GM19025 (cell line): ENCODE measurements at regions not wholly inside any gene's neighbourhood (a gene's known extent, or its start where the extent isn't known, plus 50 kb on each side); places are given as distances from the start of the nearest gene placed in this dataset.
"Not testable (repeated sequence)": the region's sequence is repeated elsewhere in the genome, so short reads cannot be mapped to it uniquely, and the experiment has no call there.

Experiments
- ATAC-seq: cut with Tn5 transposase; IDR thresholded peaks from one replicate; pipeline ENCODE4 v1.9.1; 2021; ENCODE audit warnings: mild to moderate bottlenecking, low read depth, moderate library complexity; ENCODE audit not compliant: unreplicated experiment

- no peak for ATAC-seq
These were observed 82.8 kb upstream of the PARP8 start for GRCh38 chr5:50583621-50584020.

GRCh38 chr5:50588471-50588870, 78.0 kb upstream of the PARP8 start:
- ATAC-seq = not testable (repeated sequence)

DNA sequence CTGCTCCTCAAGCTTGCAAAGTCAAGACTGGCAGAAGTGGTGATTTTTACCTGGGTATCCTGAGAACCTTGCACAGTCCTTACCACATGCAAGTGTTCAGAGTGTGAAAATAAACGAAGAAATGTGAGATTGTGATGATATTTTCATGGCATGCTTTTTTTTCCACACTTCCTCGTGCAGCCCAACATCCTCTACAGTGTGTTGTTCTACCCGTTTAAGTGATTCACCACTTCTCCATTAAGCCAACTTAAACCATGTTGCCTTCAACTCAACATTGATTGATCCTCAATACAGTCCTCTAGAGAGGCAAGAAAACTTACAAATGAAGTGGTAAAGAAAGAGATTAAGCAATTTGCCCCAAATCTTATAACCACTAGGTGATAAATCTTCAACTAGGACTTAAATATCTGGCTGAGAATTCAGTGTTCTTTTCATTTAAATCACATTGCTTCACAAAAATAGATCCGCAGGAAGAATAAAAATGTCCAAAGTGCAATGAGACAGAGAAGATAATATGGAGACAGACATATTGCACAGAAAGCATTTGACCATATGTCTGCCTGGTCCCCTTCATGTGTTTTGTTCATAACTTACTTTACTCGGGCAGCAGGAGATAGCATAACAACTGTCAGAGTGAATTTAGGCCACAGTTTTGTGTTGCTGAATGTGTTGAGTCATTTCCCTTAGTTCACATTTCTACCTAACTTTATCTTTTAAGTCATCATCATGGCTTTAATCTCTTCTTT, 75.8 kb upstream of the PARP8 start:
- ATAC-seq = not testable (repeated sequence)

DNA sequence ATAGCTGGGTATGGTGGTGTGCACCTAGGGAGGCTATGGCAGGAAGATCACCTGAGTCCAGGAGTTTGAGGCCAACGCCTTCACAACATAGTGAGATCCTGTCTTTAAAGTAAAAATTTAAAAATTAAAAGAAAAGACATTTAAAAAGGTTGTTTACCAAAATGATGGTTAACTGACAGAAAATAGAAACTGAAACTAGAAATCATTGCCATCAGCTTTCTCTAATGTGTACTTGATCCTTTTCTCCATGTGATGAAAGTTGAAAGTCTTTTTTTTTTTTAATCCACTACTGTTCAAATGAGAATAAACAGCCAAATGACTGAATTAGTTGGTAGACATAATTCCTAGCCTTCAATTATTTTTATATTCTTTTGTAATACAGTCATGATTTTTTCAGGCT, 75.1 kb upstream of the PARP8 start:
- ATAC-seq = not testable (repeated sequence)

DNA sequence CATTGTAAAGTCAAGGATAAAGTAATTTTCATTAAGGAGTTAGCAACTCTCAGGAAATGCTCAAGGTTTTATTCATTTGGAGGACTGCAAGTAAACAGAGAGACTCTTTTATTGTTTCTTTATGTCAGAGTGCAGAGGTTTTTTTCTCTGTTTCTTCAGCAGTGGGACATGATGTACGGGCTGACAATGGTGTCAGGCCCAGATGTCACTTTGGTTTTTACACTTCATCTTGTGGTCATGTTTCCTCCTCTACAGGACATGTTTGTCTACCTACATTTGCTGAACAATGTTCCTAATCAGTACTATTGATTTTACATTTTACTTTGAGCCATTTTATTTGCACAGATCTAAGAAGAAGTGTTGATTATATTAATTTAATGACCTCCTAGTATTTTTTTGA, 72.8 kb upstream of the PARP8 start:
- no peak for ATAC-seq

DNA sequence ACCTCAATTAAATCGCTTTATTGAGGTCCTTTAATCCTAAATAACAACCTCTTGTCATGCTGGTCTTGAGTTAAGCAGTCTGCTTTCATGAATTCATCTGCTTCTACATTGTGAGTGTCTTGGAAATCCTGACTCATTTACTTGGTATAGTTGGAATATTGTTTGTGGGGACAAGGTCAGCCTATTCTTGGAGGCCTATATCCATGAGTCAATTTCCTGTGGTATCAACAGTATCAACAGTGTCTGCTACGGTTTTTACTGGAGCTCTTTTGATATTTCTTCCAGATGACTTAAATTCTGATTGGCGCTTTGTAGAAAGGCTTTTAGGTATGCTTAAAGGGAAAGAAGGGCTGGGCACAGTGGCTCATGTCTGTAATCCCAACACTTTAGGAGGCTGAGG, 71.2 kb upstream of the PARP8 start:
- ATAC-seq = no peak

- ATAC-seq = not testable (repeated sequence)
These were observed 64.9 kb upstream of the PARP8 start for GRCh38 chr5:50601576-50601975.

- ATAC-seq = no peak
These were observed 60.3 kb upstream of the PARP8 start for GRCh38 chr5:50606179-50606578.

- not testable (repeated sequence) for ATAC-seq
These were observed 59.0 kb upstream of the PARP8 start for GRCh38 chr5:50607456-50607855.

- ATAC-seq = not testable (repeated sequence)
These were observed 58.3 kb upstream of the PARP8 start for GRCh38 chr5:50607953-50608705.

DNA sequence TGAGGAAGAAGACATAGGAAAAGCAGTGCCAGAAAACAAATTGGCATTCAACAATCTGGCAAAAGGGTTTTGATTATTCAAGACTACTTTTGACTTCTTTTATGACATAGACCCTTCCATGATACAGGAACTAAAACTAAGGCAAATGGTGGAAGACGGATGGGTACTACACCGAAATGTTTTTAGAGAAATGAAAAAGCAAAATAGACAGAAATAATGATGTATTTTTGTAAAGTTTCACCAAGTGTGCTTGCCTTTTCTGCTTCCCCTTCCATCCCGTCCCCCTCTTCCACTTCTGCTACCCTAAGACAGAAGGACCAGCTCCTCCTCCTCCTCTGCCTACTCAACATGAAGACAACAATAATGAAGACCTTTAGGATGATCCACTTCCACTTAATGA, 53.4 kb upstream of the PARP8 start:
- not testable (repeated sequence) for ATAC-seq
